ENCODE measurements at regions not wholly inside any gene's neighbourhood (a gene's known extent, or its start where the extent isn't known, plus 50 kb on each side); places are given as distances from the start of the nearest gene placed in this dataset.
A peak's percentile ranks its signal among the peaks of the same experiment; 100 is the strongest.

DNA sequence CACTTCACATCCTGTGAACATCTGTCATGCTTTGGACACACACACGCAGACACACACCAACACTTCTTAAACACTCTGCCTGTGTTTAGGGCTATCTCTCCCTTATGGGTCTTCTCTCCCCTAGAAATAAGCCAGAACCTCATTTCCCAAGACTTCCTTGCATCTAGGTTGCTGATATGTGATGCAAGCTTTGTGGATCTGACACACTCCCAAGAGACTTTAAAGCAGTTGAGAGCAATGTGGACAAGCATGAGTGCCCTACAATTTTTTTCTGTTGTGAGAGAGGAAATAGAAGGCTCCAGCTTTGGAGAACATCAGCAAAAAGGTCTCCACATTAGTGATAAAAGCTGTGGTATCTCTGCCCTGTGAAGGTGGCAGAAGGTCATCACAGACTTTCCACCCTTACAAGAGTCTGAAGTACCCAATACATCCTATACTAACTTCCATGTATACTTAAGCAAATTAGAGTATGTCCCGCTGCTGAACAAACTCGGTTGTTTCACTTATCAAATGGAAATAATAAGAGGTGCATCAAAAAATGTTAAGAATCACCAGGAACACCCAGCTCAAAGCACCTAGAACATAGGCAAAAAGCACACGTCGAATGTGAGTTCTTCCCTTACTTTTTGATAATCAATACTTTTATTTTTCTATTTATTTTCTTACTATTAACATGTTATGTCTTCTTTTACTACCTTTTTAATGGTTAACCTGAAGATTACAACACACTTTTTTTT, 267.6 kb downstream of the SETD4 start:
- no peak overlapping the region for H3K4me3 ChIP-seq (ENCODE audit: low read depth, low read length)
- TF ChIP-seq MYC (IDR thresholded peaks at IDR 0.05; ENCODE audit: low read depth, low read length) = no peak
- TF ChIP-seq POLR2A (IDR thresholded peaks at IDR 0.05; ENCODE audit: extremely low read depth, insufficient read length) = no peak
- no peak for TF ChIP-seq CTCF (IDR thresholded peaks at IDR 0.05; ENCODE audit: low read depth, low read length)
- TF ChIP-seq, protein P1, sequence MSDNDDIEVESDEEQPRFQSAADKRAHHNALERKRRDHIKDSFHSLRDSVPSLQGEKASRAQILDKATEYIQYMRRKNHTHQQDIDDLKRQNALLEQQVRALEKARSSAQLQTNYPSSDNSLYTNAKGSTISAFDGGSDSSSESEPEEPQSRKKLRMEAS (IDR thresholded peaks at IDR 0.05; ENCODE audit: low read depth, low read length) = no peak
- peak; percentile 44 for DNase-seq (ENCODE audit: low read depth)

DNA sequence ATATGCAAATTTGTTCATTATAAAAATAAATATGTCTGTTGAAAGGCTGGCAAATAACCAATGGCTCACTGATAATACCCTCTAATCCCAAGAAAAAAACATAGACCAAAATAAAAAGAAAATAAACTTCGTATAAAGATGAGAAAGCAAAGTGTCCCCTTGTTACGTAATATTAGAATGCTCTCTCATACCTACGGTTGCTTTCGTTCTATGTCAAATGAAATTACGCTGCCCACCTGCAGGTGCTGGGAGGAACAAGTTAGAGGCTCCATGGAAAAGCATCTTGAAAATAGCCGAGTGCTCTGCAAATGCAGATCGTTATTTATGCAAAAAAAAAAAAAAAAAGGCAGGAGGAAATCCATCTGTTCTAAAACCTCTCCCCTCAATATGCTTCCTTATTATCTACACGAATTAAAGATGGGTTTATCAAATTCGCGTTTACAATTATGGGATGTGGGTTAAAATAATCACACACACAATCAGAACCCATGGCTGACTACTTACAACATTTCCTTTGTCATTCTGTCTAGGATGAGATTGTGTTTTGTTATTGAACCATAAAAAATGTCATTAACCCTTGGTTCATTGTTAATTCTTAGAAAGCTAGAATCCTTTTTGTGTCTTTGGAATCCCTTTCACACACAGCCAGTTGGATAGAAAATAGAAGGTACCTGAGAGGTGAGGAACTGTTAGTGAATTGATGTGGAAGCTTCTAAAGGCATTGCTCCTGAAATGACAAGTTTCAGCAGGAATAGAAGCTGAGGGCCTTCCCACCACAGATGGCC, 268.6 kb downstream of the SETD4 start:
- no peak for DNase-seq (ENCODE audit: low read depth)
- TF ChIP-seq CTCF (IDR thresholded peaks at IDR 0.05; ENCODE audit: low read depth, low read length) (no peak), POLR2A (IDR thresholded peaks at IDR 0.05; ENCODE audit: extremely low read depth, insufficient read length) (no peak)
- H3K4me3 ChIP-seq (ENCODE audit: low read depth, low read length) = no peak overlapping the region

DNA sequence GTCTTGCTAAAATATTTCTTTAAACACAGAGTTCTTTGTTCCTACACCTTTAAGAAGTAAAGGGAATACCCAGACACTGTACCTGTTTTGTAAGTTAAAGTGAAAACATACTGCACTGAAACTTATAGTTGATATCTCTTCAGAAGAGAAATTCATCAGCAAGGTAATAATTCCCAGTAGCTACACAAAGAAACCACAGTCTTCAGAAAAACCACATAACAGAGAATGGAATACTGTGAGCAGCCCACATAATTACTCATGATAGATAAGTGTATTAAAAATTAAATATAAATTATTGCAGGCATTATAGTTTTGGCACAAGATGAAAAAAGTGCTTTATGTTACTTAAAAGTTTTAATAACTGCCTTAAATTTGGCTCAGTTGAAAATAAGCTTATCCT, 276.6 kb downstream of the SETD4 start:
- H3K4me3 ChIP-seq (ENCODE audit: low read depth, low read length) = no peak overlapping the region
- TF ChIP-seq CTCF (IDR thresholded peaks at IDR 0.05; ENCODE audit: low read depth, low read length) = no peak
- TF ChIP-seq MYC (IDR thresholded peaks at IDR 0.05; ENCODE audit: low read depth, low read length) = no peak
- no peak for TF ChIP-seq POLR2A (IDR thresholded peaks at IDR 0.05; ENCODE audit: extremely low read depth, insufficient read length)
- TF ChIP-seq, protein P1 (IDR thresholded peaks at IDR 0.05; ENCODE audit: low read depth, low read length) = no peak
- no peak for DNase-seq (ENCODE audit: low read depth)

DNA sequence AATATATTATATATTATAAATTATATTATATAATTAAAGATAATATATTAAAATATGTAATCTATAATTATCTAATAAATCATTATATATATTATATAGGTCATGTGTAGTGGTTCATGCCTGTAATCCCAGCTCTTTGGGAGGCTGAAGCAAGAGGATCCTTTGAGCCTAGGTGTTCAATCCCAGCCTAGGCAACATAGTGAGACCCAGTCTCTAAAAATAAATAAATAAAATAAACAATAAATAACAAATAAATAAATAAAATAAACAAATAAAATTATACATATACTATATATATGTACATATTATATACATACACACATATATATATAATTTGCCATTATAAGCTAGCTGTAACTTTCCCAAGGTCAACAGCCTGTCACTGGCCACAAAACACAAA, 277.7 kb downstream of the SETD4 start:
- no peak overlapping the region for H3K4me3 ChIP-seq (ENCODE audit: low read depth, low read length)
- TF ChIP-seq, protein P1 (IDR thresholded peaks at IDR 0.05; ENCODE audit: low read depth, low read length) = no peak
- TF ChIP-seq POLR2A (IDR thresholded peaks at IDR 0.05; ENCODE audit: extremely low read depth, insufficient read length) = no peak
- no peak for TF ChIP-seq MYC (IDR thresholded peaks at IDR 0.05; ENCODE audit: low read depth, low read length)
- TF ChIP-seq CTCF (IDR thresholded peaks at IDR 0.05; ENCODE audit: low read depth, low read length) = no peak
- no peak for DNase-seq (ENCODE audit: low read depth)

DNA sequence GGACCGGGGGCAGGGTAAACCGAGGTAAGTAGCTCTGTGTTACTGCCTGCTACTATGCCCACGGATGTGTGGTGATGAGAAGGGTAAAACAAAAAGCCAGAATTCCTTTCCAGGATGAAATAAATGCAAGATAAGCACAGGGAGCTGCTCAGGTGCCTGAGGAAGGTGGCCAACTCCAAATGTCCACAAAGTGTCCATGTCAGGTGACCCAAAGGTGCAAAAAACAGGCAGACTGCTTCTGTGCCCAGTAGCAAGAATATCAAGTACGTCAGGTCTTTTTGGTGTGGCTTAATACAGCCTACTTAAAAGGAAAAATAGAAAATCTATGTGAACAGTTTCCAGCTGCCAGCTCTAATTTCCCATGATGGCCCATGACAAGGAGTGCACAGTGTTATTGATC, 279.3 kb downstream of the SETD4 start:
- DNase-seq (ENCODE audit: low read depth) = no peak
- TF ChIP-seq MYC (IDR thresholded peaks at IDR 0.05; ENCODE audit: low read depth, low read length) (no peak), POLR2A (IDR thresholded peaks at IDR 0.05; ENCODE audit: extremely low read depth, insufficient read length) (no peak), CTCF (IDR thresholded peaks at IDR 0.05; ENCODE audit: low read depth, low read length) (no peak)
- TF ChIP-seq, protein P1 (IDR thresholded peaks at IDR 0.05; ENCODE audit: low read depth, low read length) = no peak

More for the DNA sequence above, 279.3 kb downstream of the SETD4 start:
- no peak overlapping the region for H3K4me3 ChIP-seq (ENCODE audit: low read depth, low read length)
